Activated naive CD8-positive, alpha-beta T cell treated with anti-CD3 and anti-CD28 coated beads, Interleukin-2, amount 50 U/mL, for 16 hours (primary cell): ENCODE measurements at regions not wholly inside any gene's neighbourhood (a gene's known extent, or its start where the extent isn't known, plus 50 kb on each side); places are given as distances from the start of the nearest gene placed in this dataset.
"Not testable (repeated sequence)": the region's sequence is repeated elsewhere in the genome, so short reads cannot be mapped to it uniquely, and the experiment has no call there.

Experiments
- DNase-seq: peaks from one replicate; pipeline ENCODE4 v3.0.0-alpha.2; 2020; ENCODE audit warnings: low read depth, low spot score

- no peak for DNase-seq
These were observed 54.4 kb upstream of the BMP4 start for GRCh38 chr14:54010981-54011380.

GRCh38 chr14:54023027-54023426 is 66.4 kb upstream of the BMP4 start:
- no peak for DNase-seq

GRCh38 chr14:54025661-54026060 is 69.0 kb upstream of the BMP4 start:
- DNase-seq = no peak

- DNase-seq = no peak
These were observed 70.0 kb upstream of the BMP4 start for GRCh38 chr14:54026671-54027070.

- DNase-seq = not testable (repeated sequence)
These were observed 74.4 kb upstream of the BMP4 start for GRCh38 chr14:54030996-54031395.

- not testable (repeated sequence) for DNase-seq
These were observed 76.7 kb upstream of the BMP4 start for GRCh38 chr14:54033285-54033684.

GRCh38 chr14:54038724-54039123 is 82.1 kb upstream of the BMP4 start:
- DNase-seq = no peak

- no peak for DNase-seq
These were observed 82.7 kb upstream of the BMP4 start for GRCh38 chr14:54039311-54039710.

GRCh38 chr14:54040846-54041245 is 84.2 kb upstream of the BMP4 start:
- no peak for DNase-seq

GRCh38 chr14:54046250-54046649 is 89.6 kb upstream of the BMP4 start:
- no peak for DNase-seq

- no peak for DNase-seq
These were observed 91.2 kb upstream of the BMP4 start for GRCh38 chr14:54047645-54048308.

- DNase-seq = no peak
These were observed 91.7 kb upstream of the BMP4 start for GRCh38 chr14:54048311-54048710.

GRCh38 chr14:54048736-54049135 is 92.1 kb upstream of the BMP4 start:
- no peak for DNase-seq

- no peak for DNase-seq
These were observed 94.1 kb upstream of the BMP4 start for GRCh38 chr14:54050759-54051158.

- DNase-seq = no peak
These were observed 96.2 kb upstream of the BMP4 start for GRCh38 chr14:54052696-54053385.

- DNase-seq = no peak
These were observed 96.7 kb upstream of the BMP4 start for GRCh38 chr14:54053386-54053745.

GRCh38 chr14:54058505-54058904 is 101.9 kb upstream of the BMP4 start:
- no peak for DNase-seq

- DNase-seq = no peak
These were observed 127.1 kb upstream of the BMP4 start for GRCh38 chr14:54083549-54084239.

- DNase-seq = no peak
These were observed 128.7 kb upstream of the BMP4 start for GRCh38 chr14:54085232-54085761.

- no peak for DNase-seq
These were observed 129.2 kb upstream of the BMP4 start for GRCh38 chr14:54085841-54086240.

GRCh38 chr14:54086767-54087166 is 130.1 kb upstream of the BMP4 start:
- DNase-seq = no peak

GRCh38 chr14:54087376-54087775 is 130.8 kb upstream of the BMP4 start:
- DNase-seq = no peak

- no peak for DNase-seq
These were observed 131.6 kb upstream of the BMP4 start for GRCh38 chr14:54088271-54088670.
